ENCODE measurements at regions not wholly inside any gene's neighbourhood (a gene's known extent, or its start where the extent isn't known, plus 50 kb on each side); places are given as distances from the start of the nearest gene placed in this dataset.

- ATAC-seq: no peak
- TF ChIP-seq ZFP3 (CRISPR knock-in tag; IDR thresholded peaks at IDR 0.05) (no peak), TCF4 (CRISPR knock-in tag; IDR thresholded peaks at IDR 0.05; ENCODE audit: borderline replicate concordance) (no peak), ZC3H10 (CRISPR knock-in tag; IDR thresholded peaks at IDR 0.05) (no peak), GLIS3 (CRISPR knock-in tag; IDR thresholded peaks at IDR 0.05) (no peak), OSR1 (CRISPR knock-in tag; IDR thresholded peaks at IDR 0.05) (no peak), TSHZ2 (CRISPR knock-in tag; IDR thresholded peaks at IDR 0.05) (no peak), BACH2 (CRISPR knock-in tag; IDR thresholded peaks at IDR 0.05; ENCODE audit: borderline replicate concordance) (no peak), ISL1 (CRISPR knock-in tag; IDR thresholded peaks at IDR 0.05) (no peak), PPARA (CRISPR knock-in tag; IDR thresholded peaks at IDR 0.05; ENCODE audit: borderline replicate concordance) (no peak), RARB (CRISPR knock-in tag; IDR thresholded peaks at IDR 0.05) (no peak), SNAI2 (CRISPR knock-in tag; IDR thresholded peaks at IDR 0.05) (no peak), ZNF565 (CRISPR knock-in tag; conservative IDR thresholded peaks at IDR 0.05; ENCODE audit: low read depth) (no peak), ZNF70 (CRISPR knock-in tag; IDR thresholded peaks at IDR 0.05) (no peak), ZFP30 (CRISPR knock-in tag; IDR thresholded peaks at IDR 0.05) (no peak), CSRNP3 (CRISPR knock-in tag; IDR thresholded peaks at IDR 0.05) (no peak), PATZ1 (CRISPR knock-in tag; IDR thresholded peaks at IDR 0.05; ENCODE audit: borderline replicate concordance) (no peak), POU6F1 (CRISPR knock-in tag; IDR thresholded peaks at IDR 0.05; ENCODE audit: borderline replicate concordance, low read depth) (no peak), CSDC2 (CRISPR knock-in tag; IDR thresholded peaks at IDR 0.05) (no peak)
Measured at GRCh38 chr1:73587080-73587479, 610.9 kb downstream of the LRRIQ3 start.

GRCh38 chr1:73577206-73577605 lies 620.8 kb downstream of the LRRIQ3 start:
- no peak for ATAC-seq
- no peak for TF ChIP-seq ZFP30 (CRISPR knock-in tag; IDR thresholded peaks at IDR 0.05)
- TF ChIP-seq SNAI2 (CRISPR knock-in tag; IDR thresholded peaks at IDR 0.05): no peak
- no peak for TF ChIP-seq OSR1 (CRISPR knock-in tag; IDR thresholded peaks at IDR 0.05)
- no peak for TF ChIP-seq GLIS3 (CRISPR knock-in tag; IDR thresholded peaks at IDR 0.05)
- TF ChIP-seq POU6F1 (CRISPR knock-in tag; IDR thresholded peaks at IDR 0.05; ENCODE audit: borderline replicate concordance, low read depth): no peak
- no peak for TF ChIP-seq CREB5 (CRISPR knock-in tag; IDR thresholded peaks at IDR 0.05; ENCODE audit: low read depth)
- TF ChIP-seq ISL1 (CRISPR knock-in tag; IDR thresholded peaks at IDR 0.05): no peak
- no peak for TF ChIP-seq RARB (CRISPR knock-in tag; IDR thresholded peaks at IDR 0.05)
- TF ChIP-seq TCF4 (CRISPR knock-in tag; IDR thresholded peaks at IDR 0.05; ENCODE audit: borderline replicate concordance): no peak
- no peak for TF ChIP-seq PPARA (CRISPR knock-in tag; IDR thresholded peaks at IDR 0.05; ENCODE audit: borderline replicate concordance)
- no peak for TF ChIP-seq ZC3H10 (CRISPR knock-in tag; IDR thresholded peaks at IDR 0.05)
- TF ChIP-seq TOX (CRISPR knock-in tag; IDR thresholded peaks at IDR 0.05; ENCODE audit: borderline replicate concordance): no peak
- TF ChIP-seq ZFP3 (CRISPR knock-in tag; IDR thresholded peaks at IDR 0.05): no peak
- no peak for TF ChIP-seq TSHZ2 (CRISPR knock-in tag; IDR thresholded peaks at IDR 0.05)
